M059J (cell line): ENCODE measurements at regions not wholly inside any gene's neighbourhood (a gene's known extent, or its start where the extent isn't known, plus 50 kb on each side); places are given as distances from the start of the nearest gene placed in this dataset.

Experiments
- DNase-seq: peaks from one replicate; pipeline ENCODE4 v3.0.0-alpha.2; 2012; ENCODE audit warnings: low read depth

DNA sequence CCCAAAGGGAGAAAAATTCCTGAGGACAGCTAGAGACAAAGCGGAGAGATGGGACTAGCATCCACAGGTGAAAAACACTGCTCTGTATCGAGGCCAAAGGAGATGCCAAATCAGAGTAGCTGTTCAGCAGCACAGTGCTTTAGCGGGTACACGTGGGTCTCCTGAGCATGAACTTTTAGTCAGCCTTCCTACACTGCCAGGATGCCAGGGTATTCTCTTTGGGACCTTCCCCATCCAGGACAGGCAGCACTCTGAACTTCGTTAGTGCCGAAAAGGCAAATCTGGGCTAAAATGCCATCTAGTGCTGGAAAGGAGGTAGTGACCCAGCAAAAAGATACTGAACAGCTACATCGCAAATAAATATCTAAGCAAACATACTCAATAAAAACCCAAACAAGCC lies 64.9 kb downstream of the C6orf58 start:
- DNase-seq, result peak; percentile 53
